ENCODE measurements at regions not wholly inside any gene's neighbourhood (a gene's known extent, or its start where the extent isn't known, plus 50 kb on each side); places are given as distances from the start of the nearest gene placed in this dataset.

DNA sequence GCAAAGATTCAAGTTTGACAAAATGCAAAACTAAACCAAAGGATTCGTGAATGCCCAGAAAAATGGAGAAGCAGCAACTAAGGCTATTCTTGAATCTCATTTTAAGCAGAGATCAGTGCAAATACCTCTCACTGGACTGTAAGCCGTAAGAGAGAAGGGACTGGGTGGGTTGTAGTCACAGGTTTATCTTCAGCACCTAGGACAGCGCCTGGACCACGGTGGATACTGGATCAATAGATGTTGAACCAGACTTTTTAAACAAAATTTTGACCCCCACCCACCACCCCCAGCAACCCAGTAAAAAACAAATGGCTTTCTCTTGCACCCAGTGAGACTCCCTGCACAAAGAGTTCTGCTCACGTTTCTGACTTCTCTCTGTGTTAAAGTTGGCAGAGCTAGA, 347.1 kb downstream of the AJAP1 start:
- no peak for DNase-seq (ENCODE audit: low spot score)

DNA sequence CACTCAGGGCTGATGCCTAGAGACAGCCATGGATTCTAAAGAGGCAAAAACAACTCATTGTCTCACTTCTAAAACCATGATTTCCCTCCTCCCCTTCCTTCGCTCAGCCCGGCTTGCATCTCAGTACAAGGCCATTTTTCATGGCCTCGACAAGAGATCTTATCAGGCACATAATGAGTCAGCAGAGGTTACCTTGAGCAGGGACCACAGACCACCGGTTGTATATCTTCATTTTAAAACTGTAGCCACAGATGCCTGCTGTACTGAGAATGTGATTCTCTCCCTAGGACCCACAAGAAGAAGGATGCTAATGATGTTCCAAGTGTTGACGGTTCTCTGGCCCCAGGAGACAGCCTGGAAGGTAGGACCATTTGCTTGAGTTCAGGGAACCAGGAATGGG, 331.9 kb downstream of the AJAP1 start:
- DNase-seq (ENCODE audit: low spot score): no peak

DNA sequence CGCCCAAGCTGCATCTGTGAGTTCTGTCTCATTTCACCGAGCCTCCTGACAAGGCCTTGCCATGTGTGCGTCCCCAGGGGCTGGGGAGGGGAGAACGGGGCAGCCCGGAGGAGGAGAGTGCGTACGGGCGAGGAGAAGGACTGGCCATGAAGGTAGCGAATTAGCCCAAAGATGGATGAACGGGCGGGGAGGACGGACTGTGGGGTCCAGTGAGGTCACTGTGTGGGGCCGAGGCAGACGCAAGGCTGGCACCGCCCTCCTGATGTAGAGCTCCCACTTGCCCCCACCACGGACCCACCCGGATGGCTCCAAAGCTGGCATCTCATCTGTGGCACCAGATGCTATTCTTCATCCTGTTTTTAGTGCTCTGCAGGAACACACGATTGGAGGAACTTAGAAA, 330.4 kb downstream of the AJAP1 start:
- DNase-seq (ENCODE audit: low spot score): no peak

DNA sequence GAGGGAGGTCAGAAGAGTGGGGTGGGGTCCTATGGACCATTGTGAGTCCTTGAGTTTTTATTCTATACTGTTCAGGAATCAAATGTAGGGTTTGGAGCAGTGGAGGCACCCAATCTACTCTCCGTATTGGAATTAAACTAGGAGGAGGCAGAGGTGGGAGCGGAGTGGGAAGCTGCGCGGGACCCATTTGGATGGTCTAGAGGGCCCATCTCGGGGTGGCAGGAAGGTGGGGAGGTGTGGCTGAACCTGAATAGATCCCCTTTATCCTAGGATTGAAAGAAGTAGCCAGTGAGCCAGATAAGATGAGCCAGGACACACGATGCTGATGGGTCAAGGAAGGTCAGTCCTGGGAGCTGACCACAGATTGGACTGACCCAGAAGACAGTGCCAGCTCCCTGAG, 325.8 kb downstream of the AJAP1 start:
- no peak for DNase-seq (ENCODE audit: low spot score)

DNA sequence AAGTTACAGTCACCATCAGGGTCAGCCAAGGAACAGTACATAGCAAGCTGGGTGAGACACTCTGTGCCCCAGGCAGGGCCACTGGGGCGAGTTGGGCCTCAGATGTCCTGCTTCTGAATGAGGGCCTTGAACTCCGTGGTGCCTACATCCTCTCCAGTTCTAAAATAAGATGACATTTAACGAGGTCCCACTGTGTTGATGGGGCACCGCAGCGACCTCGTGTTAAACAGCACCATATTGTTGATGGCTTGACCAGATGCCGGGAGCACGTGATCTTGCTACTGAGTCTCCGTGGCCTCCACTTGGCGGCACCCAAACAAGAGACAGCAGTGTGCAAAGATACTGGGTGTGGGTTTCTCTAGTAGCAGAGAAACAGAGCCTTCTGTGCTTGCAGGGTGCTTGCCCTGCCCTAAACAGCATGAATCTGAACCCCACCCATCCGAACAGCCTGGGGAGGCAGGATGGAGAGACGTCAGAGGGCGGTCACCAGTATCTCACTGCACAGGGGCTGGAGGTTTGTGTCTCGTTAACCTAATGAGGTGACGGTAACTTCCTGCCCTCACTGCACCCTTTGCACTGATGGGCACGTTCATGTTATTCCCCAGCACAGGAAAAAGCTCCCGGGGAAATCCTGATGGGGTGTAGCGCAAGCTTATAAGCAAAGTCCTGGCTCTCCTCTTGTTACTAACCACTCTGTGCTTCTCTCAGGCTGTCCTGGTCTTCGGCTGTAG, 324.4 kb downstream of the AJAP1 start:
- no peak for DNase-seq (ENCODE audit: low spot score)

DNA sequence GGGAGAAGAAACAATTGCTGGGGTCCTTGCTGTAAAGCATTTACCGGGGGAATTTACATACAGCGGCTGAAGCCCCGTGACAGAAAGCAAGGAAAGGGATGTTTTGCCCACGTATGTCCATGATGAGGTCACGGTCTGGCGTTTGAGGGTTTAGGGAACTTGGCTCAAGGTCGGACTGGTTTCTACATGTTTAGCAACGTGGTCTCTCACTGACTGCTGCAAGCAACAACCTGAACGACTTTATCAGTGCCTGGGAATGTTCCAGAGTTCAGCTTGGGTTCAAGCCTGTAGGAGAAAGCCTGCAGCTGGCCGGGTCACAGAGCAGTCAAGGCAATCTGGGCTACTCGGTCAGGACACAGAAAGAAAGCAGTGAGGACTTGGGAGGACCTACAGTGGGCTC, 323.3 kb downstream of the AJAP1 start:
- no peak for DNase-seq (ENCODE audit: low spot score)

DNA sequence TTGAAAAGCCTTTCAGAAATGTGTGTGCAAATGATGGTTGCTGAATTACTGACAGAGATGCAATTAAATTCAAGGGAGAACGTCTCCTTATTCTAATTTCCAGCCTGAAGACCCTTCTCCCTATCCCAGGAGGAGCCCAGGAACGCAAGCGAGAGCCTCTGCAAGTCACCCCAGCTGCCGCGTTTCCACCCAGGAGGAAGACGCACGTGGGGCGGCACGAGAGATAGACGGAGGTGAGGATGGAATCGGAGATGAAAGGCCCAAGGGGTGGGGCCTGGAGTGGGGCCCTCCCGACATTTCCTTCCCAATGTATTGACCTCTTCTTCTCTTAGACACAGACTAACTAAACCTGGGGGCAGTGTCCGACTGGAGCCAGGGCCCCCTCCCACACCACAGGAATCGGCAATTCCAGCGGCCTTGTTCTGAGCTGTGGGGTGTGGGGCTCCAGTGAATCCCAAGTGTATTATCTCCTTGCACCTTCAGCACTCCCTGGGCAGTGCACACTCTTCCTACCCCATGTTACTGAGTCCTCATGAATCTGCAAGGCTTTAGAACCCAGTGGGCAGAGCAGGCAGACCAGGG, 322.5 kb downstream of the AJAP1 start:
- DNase-seq (ENCODE audit: low spot score): no peak

DNA sequence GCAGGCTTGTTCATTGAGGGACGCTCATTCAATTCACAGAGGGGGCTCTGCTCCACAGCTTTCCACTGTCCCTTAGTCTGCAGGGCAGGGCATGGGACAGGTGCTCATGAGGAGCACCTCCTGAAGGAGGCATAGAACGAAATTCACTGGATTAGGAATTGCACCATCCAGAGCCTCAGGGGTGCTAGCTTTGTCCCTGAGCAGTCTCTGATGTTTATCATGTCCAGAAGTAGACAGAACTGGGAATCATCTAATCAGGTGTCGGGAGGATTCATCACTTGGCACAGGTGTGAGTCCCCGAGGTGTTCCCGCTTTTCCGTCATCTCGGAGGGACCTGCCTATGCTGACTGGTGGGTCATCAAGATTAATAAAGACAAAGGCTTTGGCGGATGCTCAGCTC, 321.4 kb downstream of the AJAP1 start:
- no peak for DNase-seq (ENCODE audit: low spot score)

DNA sequence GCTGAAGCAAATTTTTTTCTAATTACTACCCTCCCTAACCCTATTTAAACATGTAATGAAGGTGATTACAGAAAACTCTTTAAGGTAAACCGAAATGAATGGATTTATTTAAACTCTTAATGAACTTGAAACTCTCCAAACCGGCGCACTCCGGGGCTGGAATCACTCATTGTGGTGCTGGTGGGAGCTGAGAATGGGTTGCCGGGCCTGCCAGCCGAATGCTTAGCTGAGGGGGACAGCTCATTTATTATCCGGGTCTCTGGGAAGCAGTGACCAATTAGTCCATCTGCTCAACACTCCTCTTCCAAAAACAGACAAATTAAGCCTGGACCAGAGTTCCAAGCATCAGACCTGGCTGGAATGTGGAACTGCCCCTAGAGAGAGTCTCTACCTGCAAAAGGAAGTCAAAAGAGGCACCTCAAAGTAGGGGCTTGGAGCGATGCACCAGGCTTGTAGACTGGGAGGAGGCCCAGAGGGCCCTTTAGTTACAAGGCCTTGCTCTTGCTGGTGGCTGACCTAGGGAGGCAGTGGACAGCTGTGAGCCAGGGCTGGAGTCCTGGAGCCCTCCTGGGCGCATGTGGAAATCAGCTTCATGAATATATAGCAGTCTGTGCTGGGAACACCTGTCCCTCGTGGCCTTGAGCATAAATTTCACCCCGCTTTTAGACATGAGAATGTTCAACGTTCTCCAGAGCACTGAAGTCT, 320.7 kb downstream of the AJAP1 start:
- no peak for DNase-seq (ENCODE audit: low spot score)

DNA sequence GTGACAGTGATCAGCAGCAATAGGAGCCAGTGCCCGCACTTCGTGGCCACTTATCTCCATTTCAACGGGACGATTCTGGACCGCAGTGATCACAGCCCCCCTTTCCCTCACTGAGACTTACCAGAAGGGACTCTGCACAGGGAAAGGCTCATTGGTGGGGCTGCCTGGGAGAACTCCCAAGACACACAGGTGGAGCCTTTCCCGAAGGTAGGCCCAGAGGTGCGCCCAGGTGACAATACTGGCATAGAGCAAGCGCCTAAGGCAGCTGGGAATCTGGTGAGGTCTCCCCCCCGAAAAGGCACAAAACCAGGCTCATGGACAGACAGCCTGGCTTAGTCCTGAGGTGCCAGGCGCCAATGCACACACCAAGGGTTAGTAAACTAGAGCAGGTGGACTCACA, 318.9 kb downstream of the AJAP1 start:
- no peak for DNase-seq (ENCODE audit: low spot score)

DNA sequence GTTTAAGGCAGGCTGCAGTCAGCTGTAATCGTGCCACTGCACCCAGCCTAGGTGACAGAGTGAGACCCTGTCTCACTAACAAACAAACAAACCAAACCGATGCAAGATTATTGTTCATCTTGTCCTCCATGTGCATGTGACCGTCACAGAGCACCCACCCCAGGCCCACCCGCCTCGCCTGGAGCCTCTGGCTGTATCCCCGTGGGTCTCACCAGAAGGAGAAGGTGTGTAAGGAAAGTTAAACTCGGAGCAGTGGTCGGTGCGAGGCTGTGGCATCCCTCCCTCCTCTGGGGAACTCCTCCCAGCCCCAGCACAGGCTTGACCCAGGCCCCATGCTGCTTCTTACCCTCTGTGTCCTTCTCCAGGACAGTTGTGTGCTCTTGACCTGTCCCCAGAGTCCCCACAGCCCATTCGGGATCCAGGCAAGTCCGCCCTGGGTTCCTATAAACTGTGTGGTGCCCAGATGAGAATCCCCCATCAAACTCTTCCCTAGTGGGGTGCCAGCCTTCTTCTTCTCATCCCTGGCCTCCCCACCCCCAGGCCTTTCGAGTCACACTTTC, 318.4 kb downstream of the AJAP1 start:
- no peak for DNase-seq (ENCODE audit: low spot score)

DNA sequence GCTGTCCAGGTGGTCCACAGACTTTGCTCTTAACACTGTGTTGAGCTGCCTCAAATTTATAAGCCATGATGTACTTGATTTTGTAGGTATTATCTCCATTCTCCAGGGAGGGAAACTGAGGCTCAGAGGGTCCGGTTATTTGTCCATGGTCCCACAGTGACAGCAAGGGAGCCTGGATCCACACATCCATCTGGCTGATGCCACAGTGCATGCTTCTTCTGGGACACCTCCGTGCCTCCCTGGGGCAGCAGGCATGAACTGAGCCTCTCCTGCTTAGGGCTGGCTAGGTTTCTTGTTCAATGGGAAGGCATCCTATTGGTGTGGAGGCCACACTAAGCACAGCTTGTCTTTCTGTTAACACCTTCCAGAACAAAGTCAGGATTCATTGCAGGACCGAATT, 317.3 kb downstream of the AJAP1 start:
- no peak for DNase-seq (ENCODE audit: low spot score)

DNA sequence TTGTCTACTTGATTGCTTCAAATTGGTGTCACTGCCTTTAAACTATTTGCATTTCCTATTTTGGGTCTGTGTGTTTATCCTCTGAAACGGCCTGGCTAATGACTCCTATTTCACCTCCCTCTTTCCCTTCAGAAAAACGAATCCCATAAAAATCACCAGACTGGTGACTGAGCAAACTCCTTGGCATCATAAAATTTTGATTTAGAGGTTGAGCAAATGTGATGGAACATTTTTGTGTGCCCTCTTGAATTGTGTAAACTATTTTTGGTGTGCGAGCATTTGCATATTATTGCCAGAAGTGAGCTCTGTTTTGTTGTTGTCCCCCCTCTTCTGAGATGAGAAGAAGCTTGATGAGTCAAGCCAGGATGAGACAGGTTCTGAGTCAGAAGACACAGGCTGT, 316.1 kb downstream of the AJAP1 start:
- DNase-seq (ENCODE audit: low spot score): no peak

DNA sequence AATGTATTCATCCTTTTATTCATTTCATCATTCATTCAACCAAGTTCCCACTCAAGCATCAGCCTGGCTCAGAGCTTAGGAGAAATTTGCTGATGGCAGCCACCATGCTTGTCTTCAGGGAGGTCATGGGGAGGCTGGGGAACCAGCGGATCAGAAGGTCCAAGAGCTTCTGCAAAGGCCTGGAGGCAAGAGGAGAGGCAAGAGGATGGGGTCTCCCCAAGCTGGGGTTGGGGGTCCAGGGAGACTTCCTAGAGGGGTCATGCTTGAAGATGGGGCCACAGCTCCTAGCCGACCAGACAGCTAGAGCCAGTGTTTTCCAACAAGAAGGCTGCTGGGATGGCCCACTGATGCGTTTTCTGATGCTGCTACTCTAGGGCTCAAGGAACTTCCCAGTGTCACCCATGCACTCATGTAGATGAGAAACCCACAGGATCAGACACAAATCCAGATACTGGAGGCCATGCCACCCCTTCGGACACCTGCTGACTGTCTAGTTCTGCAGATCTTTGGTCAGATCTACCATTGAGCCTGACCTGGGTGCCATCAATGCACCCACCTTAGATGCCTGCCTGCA, 315.2 kb downstream of the AJAP1 start:
- no peak for DNase-seq (ENCODE audit: low spot score)

DNA sequence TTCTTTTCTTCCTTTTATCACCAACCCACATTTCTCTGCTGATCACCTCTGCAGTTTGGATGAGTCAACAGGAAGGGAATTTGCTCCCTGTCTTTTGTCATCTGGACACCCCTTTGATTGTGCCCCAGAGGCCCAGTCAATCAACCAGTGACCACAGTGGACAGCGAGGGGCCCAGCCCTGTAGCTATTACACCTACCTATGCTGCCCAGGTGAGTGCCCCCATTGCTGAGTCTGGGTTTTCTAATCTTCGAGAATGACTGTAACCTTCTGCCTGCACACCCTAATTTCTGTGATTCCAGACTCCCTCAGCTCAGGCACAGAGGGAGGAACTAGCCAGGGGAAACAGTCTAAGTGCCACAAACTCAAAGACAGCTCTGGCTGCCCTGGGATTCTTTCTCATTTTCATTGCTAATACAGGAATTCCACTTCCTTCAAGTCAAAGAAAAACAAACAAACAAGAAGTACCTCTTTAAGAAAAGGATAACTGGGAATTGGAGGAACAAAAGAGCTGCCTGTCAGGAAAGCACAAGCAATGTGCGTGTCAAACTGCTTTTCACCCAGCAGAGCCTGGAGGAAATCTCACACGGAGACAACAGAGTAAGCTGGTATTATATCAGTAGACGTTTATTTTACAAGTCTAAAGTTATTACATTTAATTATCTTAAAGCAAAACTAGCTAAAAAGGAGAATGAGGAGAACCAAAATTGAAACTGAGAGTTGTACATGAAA, 311.1 kb downstream of the AJAP1 start:
- DNase-seq (ENCODE audit: low spot score): no peak

DNA sequence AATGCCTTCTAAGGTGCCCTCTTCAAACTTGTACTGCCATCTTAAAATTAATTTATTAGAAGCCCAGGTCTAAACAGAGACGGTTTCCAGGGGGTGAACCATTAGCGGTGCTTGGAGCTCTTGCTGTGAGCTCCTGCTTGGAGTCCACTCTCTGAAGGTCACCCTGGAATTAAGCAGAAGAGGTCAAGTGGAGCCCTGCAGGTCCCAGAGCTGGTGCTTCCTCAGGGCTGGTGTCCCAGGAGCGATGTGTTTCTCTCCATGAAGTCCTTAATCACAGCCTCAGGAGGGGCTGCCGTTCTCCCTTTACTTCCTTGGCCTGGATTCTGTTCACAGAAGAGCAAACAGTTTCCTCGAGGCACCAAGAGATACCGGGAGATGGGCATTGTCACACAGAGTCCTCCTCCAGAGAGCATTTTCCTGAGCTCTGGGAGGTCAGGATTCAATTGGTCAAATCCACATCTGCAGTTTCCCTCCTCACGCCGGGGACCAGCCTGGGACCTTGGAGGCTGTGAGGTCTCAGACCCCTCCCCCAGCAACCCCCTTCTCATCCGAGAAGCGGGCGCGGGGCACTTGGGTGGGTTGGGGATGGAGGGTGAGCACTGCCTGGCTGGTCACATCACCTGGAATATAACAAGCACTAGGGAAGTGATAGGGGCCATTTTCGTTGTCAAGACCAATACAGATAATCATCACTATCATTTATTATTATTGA, 310.4 kb downstream of the AJAP1 start:
- DNase-seq (ENCODE audit: low spot score): no peak

DNA sequence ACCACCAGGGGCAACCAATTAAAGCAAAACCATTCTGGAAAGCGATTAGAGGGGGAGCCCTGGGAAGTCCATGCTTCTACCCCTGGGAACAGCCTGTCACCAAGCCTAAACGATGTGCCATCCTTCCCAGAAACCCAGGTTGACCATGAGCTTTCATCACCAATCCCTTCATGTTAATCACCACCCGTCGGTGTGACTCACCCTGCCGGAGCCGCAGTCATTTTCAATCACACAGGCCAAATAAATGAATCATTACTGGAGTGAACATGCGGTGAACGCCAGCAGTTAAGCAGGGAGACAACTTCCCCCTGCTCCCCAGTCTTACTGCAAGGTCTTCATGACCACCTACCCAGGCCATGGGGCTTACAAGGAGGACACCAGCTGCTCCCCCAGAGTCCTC, 308.8 kb downstream of the AJAP1 start:
- no peak for DNase-seq (ENCODE audit: low spot score)

DNA sequence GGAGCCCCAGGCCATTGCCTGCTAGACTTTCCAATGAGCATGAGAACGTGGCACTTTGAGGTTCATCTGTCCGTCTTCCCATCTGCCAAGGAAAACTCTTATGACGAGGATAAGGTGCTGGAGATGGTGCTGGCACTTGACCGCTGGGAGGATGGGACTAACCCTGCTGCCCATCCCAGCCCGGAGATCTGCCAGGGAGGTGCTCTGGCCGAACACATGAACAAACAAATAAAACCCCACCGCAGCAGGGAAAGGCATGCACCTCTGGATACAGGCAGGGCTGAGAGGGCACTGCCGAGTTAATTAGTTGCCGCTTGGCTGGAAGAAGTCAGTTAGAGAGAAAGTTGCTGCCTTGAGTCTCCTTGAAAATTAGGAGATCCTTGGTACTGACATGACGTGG, 308.4 kb downstream of the AJAP1 start:
- no peak for DNase-seq (ENCODE audit: low spot score)

DNA sequence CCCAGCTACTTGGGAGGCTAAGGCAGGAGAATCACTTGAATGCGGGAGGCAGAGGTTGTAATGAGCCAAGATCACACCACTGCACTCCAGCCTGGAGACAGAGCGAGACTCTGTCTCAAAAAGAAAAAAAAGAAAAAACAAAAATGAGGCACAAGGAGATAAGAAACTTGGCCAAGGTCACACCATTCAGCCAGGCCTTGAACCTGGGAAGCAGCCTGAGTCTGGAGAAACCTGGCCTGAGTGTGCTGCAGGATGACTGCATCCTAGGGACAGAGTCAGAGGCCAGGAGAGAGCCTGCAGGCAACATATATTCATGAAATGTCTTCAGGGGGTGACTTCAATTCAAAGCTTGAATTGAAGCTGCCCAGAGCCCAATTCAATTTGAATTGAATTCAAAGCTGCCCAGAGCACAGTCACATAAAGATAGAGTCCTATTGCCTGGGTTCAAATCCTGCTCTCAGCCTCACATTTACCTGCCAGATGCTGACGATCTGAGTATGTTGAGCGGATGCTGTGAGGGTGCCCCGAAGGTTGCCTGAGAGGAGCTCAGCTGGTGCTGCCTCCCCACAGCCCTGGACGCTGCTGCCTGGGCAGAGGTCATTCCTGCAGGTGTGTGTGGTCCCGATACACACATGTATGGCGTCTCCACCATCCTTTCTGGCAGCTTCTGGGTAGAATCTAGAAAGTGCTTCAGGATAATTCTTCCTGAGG, 307.7 kb downstream of the AJAP1 start:
- DNase-seq (ENCODE audit: low spot score): no peak

DNA sequence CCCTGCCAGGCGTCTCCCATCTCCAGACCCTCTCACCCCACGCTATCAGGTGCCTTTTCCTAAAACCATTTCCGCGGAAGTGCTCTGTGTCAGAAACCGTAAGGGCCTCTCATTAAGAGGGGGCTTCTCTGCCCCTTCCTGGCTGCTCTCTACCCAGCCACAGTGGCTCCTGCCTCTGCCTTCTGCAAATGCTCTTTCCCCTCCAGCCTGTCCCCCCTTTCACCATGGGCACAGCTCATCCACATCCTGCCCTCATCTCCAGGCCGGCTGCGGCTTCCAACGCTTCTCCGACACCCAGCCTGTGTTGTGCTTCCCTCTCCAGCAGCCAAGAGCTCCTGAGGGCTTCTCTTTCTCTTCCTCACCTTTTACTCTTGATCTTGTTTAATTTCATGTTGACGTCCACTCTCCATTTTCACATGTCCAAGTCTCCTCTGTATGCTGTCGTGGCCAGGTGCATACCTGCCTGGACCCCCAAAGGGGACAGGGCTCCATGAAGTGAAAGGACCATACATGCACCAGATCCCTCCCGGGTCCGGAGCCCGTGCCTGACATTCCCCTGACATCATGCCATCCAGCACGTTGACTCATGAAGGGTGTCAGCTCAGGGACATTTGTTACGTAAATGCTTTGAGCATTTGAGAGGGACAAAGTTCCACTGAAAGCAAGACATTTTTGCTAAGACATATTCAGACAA, 306.5 kb downstream of the AJAP1 start:
- DNase-seq (ENCODE audit: low spot score): no peak

Measured in kidney capillary endothelial cell (primary cell).